HG02943 (cell line): ENCODE measurements at regions not wholly inside any gene's neighbourhood (a gene's known extent, or its start where the extent isn't known, plus 50 kb on each side); places are given as distances from the start of the nearest gene placed in this dataset.
"Not testable (repeated sequence)": the region's sequence is repeated elsewhere in the genome, so short reads cannot be mapped to it uniquely, and the experiment has no call there.

ENCODE experiments used
- ATAC-seq: cut with Tn5 transposase; IDR thresholded peaks from one replicate; pipeline ENCODE4 v1.9.1; 2021; ENCODE audit warnings: mild to moderate bottlenecking, low read depth, moderate library complexity; ENCODE audit not compliant: unreplicated experiment

GRCh38 chr4:74543983-74544382 lies 99.0 kb downstream of the AREG start:
- ATAC-seq: no peak

GRCh38 chr4:74544655-74545361 lies 99.9 kb downstream of the AREG start:
- ATAC-seq: no peak

GRCh38 chr4:74545448-74545847 lies 100.5 kb downstream of the AREG start:
- ATAC-seq: no peak

- no peak for ATAC-seq
These were observed 101.1 kb downstream of the AREG start for GRCh38 chr4:74546057-74546456.

- no peak for ATAC-seq
These were observed 102.1 kb downstream of the AREG start for GRCh38 chr4:74547042-74547441.

- ATAC-seq: no peak
These were observed 103.6 kb downstream of the AREG start for GRCh38 chr4:74548561-74548960.

- ATAC-seq: no peak
These were observed 105.0 kb downstream of the AREG start for GRCh38 chr4:74549936-74550335.

- ATAC-seq: no peak
These were observed 110.3 kb downstream of the AREG start for GRCh38 chr4:74555231-74555630.

- ATAC-seq: no peak
These were observed 110.9 kb downstream of the AREG start for GRCh38 chr4:74555843-74556242.

- ATAC-seq: no peak
These were observed 114.9 kb downstream of the AREG start for GRCh38 chr4:74559853-74560252.

- no peak for ATAC-seq
These were observed 123.0 kb downstream of the AREG start for GRCh38 chr4:74567981-74568380.

- ATAC-seq: no peak
These were observed 125.2 kb downstream of the AREG start for GRCh38 chr4:74570095-74570494.

GRCh38 chr4:74578329-74578728 lies 133.4 kb downstream of the AREG start:
- ATAC-seq: no peak

- ATAC-seq: not testable (repeated sequence)
These were observed 133.9 kb downstream of the AREG start for GRCh38 chr4:74578865-74579264.

- ATAC-seq: no peak
These were observed 138.3 kb downstream of the AREG start for GRCh38 chr4:74583089-74583700.

GRCh38 chr4:74583757-74584156 lies 138.8 kb downstream of the AREG start:
- ATAC-seq: no peak

- no peak for ATAC-seq
These were observed 143.4 kb downstream of the AREG start for GRCh38 chr4:74588350-74588749.

GRCh38 chr4:74590476-74590875 lies 145.5 kb downstream of the AREG start:
- no peak for ATAC-seq

- ATAC-seq: no peak
These were observed 153.8 kb downstream of the AREG start for GRCh38 chr4:74598611-74599325.

- ATAC-seq: no peak
These were observed 158.2 kb downstream of the AREG start for GRCh38 chr4:74603186-74603585.

- ATAC-seq: no peak
These were observed 163.4 kb downstream of the AREG start for GRCh38 chr4:74608151-74608949.
